Activated CD4-positive, alpha-beta T cell treated with anti-CD3 and anti-CD28 coated beads for 24 hours (primary cell): ENCODE measurements at regions not wholly inside any gene's neighbourhood (a gene's known extent, or its start where the extent isn't known, plus 50 kb on each side); places are given as distances from the start of the nearest gene placed in this dataset.

Experiments
- DNase-seq, 2 donors: peaks; one replicate each; pipeline ENCODE4 v3.0.0-alpha.2; 2020; ENCODE audit warnings: low read depth in 2 of 2

GRCh38 chr19:31784671-31785101, 435.4 kb upstream of the TSHZ3 start:
- DNase-seq, result no peak

- no peak for DNase-seq
Observed at GRCh38 chr19:31801611-31802010, 452.4 kb upstream of the TSHZ3 start.

GRCh38 chr19:31803835-31804446, 454.7 kb upstream of the TSHZ3 start:
- DNase-seq, result no peak

- no peak for DNase-seq
Observed at GRCh38 chr19:31804668-31805067, 455.4 kb upstream of the TSHZ3 start.

- no peak for DNase-seq
Observed at GRCh38 chr19:31810536-31811109, 461.4 kb upstream of the TSHZ3 start.

- DNase-seq, result no peak
Observed at GRCh38 chr19:31817971-31818797, 468.9 kb upstream of the TSHZ3 start.

GRCh38 chr19:31818798-31819105, 469.5 kb upstream of the TSHZ3 start:
- no peak for DNase-seq

- DNase-seq, result no peak
Observed at GRCh38 chr19:31819837-31820236, 470.6 kb upstream of the TSHZ3 start.

- no peak for DNase-seq
Observed at GRCh38 chr19:31821346-31821745, 472.1 kb upstream of the TSHZ3 start.

GRCh38 chr19:31825134-31826094, 476.2 kb upstream of the TSHZ3 start:
- no peak for DNase-seq

- no peak for DNase-seq
Observed at GRCh38 chr19:31826325-31826724, 477.1 kb upstream of the TSHZ3 start.

- no peak for DNase-seq
Observed at GRCh38 chr19:31831421-31832175, 482.4 kb upstream of the TSHZ3 start.

- DNase-seq, result no peak
Observed at GRCh38 chr19:31832176-31832548, 482.9 kb upstream of the TSHZ3 start.

- DNase-seq, result no peak
Observed at GRCh38 chr19:31834070-31834469, 484.8 kb upstream of the TSHZ3 start.

GRCh38 chr19:31838163-31838815, 489.1 kb upstream of the TSHZ3 start:
- DNase-seq, result no peak

GRCh38 chr19:31840371-31840770, 491.1 kb upstream of the TSHZ3 start:
- no peak for DNase-seq

GRCh38 chr19:31841755-31842154, 492.5 kb upstream of the TSHZ3 start:
- no peak for DNase-seq

- DNase-seq, result no peak
Observed at GRCh38 chr19:31863122-31863521, 482.3 kb upstream of the ZNF507 start.

- DNase-seq, result no peak
Observed at GRCh38 chr19:31874313-31874712, 471.1 kb upstream of the ZNF507 start.

- no peak for DNase-seq
Observed at GRCh38 chr19:31875591-31875990, 469.8 kb upstream of the ZNF507 start.

GRCh38 chr19:31880283-31880682, 465.1 kb upstream of the ZNF507 start:
- no peak for DNase-seq
